WTC11 (cell line): ENCODE measurements at regions not wholly inside any gene's neighbourhood (a gene's known extent, or its start where the extent isn't known, plus 50 kb on each side); places are given as distances from the start of the nearest gene placed in this dataset.

Experiments
- ATAC-seq: fragments of 200-7000 bp; cut with Tn5 transposase; 2 replicates; pipeline ENCODE4 v1.10.0; 2021; ENCODE audit warnings: mild to moderate bottlenecking, moderate library complexity
- CTCF ChIA-PET: fragments of 300-600 bp; sonication (Branson Sonifier 250); formaldehyde crosslinking; loops from one replicate; lab custom pipeline; 2021; ENCODE audit warnings: antibody characterized with exemption; lab: Charles Lee
- POLR2A ChIA-PET: fragments of 350-600 bp; sonication (Branson Sonifier 250); formaldehyde crosslinking; loops from one replicate; lab custom pipeline; 2021; ENCODE audit warnings: antibody characterized with exemption; lab: Charles Lee
- DNase-seq: peaks from one replicate; pipeline ENCODE4 v3.0.0; 2021; ENCODE audit warnings: low spot score
- H3K27ac Mint-ChIP-seq: 2 replicates; pipeline ENCODE4 v1.8.0; 2021; ENCODE audit warnings: mixed read lengths
- H3K27me3 Mint-ChIP-seq: 2 replicates; pipeline ENCODE4 v1.8.0; 2021; ENCODE audit warnings: low read depth, mild to moderate bottlenecking, moderate library complexity, mixed read lengths
- H3K36me3 Mint-ChIP-seq: 2 replicates; pipeline ENCODE4 v1.8.0; 2021; ENCODE audit warnings: mixed read lengths
- H3K4me1 Mint-ChIP-seq: 2 replicates; pipeline ENCODE4 v1.8.0; 2022; ENCODE audit warnings: mixed read lengths
- H3K4me3 Mint-ChIP-seq: 2 replicates; pipeline ENCODE4 v1.8.0; 2021; ENCODE audit warnings: mild to moderate bottlenecking, moderate library complexity, mixed read lengths
- H3K9me3 Mint-ChIP-seq: 2 replicates; pipeline ENCODE4 v1.8.0; 2021; ENCODE audit warnings: mixed read lengths
- CREB1 ChIP-seq: sonication (generic); formaldehyde crosslinking; IDR thresholded peaks from 2 replicates; pipeline ENCODE4 v1.8.0; 2023; ENCODE audit warnings: mild to moderate bottlenecking, missing genetic modification reagents
- CREM ChIP-seq: sonication (generic); formaldehyde crosslinking; IDR thresholded peaks from 2 replicates; pipeline ENCODE4 v1.8.1; 2022; ENCODE audit warnings: mild to moderate bottlenecking, missing genetic modification reagents, moderate library complexity
- FOXJ3 ChIP-seq: sonication (generic); formaldehyde crosslinking; IDR thresholded peaks from 2 replicates; pipeline ENCODE4 v1.9.0; 2021; ENCODE audit warnings: missing genetic modification reagents, mild to moderate bottlenecking, borderline replicate concordance
- FOXP1 ChIP-seq: sonication (generic); formaldehyde crosslinking; IDR thresholded peaks from 2 replicates; pipeline ENCODE4 v1.8.0; 2022; ENCODE audit warnings: missing genetic modification reagents, mild to moderate bottlenecking, moderate library complexity, borderline replicate concordance
- GABPB1 ChIP-seq: sonication (generic); formaldehyde crosslinking; IDR thresholded peaks from 2 replicates; pipeline ENCODE4 v1.8.1; 2023; ENCODE audit warnings: mild to moderate bottlenecking, missing genetic modification reagents
- JAZF1 ChIP-seq: fragments of 250-450 bp; sonication (Bioruptor Pico); IDR thresholded peaks from 2 replicates; pipeline ENCODE4 v1.9.0; 2021; ENCODE audit warnings: moderate library complexity, mild to moderate bottlenecking, inconsistent platforms
- MYBL2 ChIP-seq: sonication (generic); formaldehyde crosslinking; IDR thresholded peaks from 2 replicates; pipeline ENCODE4 v1.8.1; 2023; ENCODE audit warnings: mild to moderate bottlenecking, moderate library complexity, missing genetic modification reagents
- NFATC4 ChIP-seq: fragments of 250-450 bp; sonication (Bioruptor Pico); IDR thresholded peaks from 2 replicates; pipeline ENCODE4 v1.9.0; 2021; ENCODE audit warnings: mild to moderate bottlenecking
- OVOL2 ChIP-seq: fragments of 250-450 bp; sonication (Bioruptor Pico); IDR thresholded peaks from 2 replicates; pipeline ENCODE4 v1.9.0; 2021; ENCODE audit warnings: mild to moderate bottlenecking, borderline replicate concordance
- RORB ChIP-seq: fragments of 250-450 bp; sonication (Bioruptor Pico); IDR thresholded peaks from 2 replicates; pipeline ENCODE4 v1.9.0; 2021; ENCODE audit warnings: mild to moderate bottlenecking
- SOX15 ChIP-seq: fragments of 250-450 bp; sonication (Bioruptor Pico); IDR thresholded peaks from 2 replicates; pipeline ENCODE4 v1.9.0; 2021; ENCODE audit warnings: mild to moderate bottlenecking
- TCF7 ChIP-seq: sonication (generic); formaldehyde crosslinking; IDR thresholded peaks from 2 replicates; pipeline ENCODE4 v1.8.0; 2022; ENCODE audit warnings: mild to moderate bottlenecking, low read depth, missing genetic modification reagents, moderate library complexity
- ZNF121 ChIP-seq: sonication (generic); formaldehyde crosslinking; IDR thresholded peaks from 2 replicates; pipeline ENCODE4 v1.8.0; 2023; ENCODE audit warnings: missing genetic modification reagents
- ZNF317 ChIP-seq: sonication (generic); formaldehyde crosslinking; IDR thresholded peaks from 2 replicates; pipeline ENCODE4 v1.8.1; 2023; ENCODE audit warnings: low read depth, mild to moderate bottlenecking, moderate library complexity, missing genetic modification reagents, borderline replicate concordance
- TF ChIP-seq, protein P1 (sequence below): sonication (generic); formaldehyde crosslinking; IDR thresholded peaks from 2 replicates; pipeline ENCODE4 v1.8.0; 2022; ENCODE audit warnings: mild to moderate bottlenecking, missing genetic modification reagents
- TF ChIP-seq, protein P2 (sequence below): sonication (generic); formaldehyde crosslinking; IDR thresholded peaks from 2 replicates; pipeline ENCODE4 v1.8.0; 2022; ENCODE audit warnings: mild to moderate bottlenecking, missing genetic modification reagents
- TF ChIP-seq, protein P3 (sequence below): sonication (generic); formaldehyde crosslinking; IDR thresholded peaks from 2 replicates; pipeline ENCODE4 v1.8.1; 2022; ENCODE audit warnings: missing genetic modification reagents, borderline replicate concordance
- TF ChIP-seq, protein P4 (sequence below): sonication (generic); formaldehyde crosslinking; IDR thresholded peaks from 2 replicates; pipeline ENCODE4 v1.8.1; 2022; ENCODE audit warnings: mild to moderate bottlenecking, missing genetic modification reagents, moderate library complexity, borderline replicate concordance
- TF ChIP-seq, protein P5 (sequence below): fragments of 250-450 bp; sonication (Bioruptor Pico); IDR thresholded peaks from 2 replicates; pipeline ENCODE4 v1.9.0; 2021; ENCODE audit warnings: mild to moderate bottlenecking
- TF ChIP-seq, protein P6 (sequence below): sonication (generic); formaldehyde crosslinking; IDR thresholded peaks from 2 replicates; pipeline ENCODE4 v1.8.0; 2022; ENCODE audit warnings: mild to moderate bottlenecking, missing genetic modification reagents
- TF ChIP-seq, protein P7 (sequence below): sonication (generic); formaldehyde crosslinking; conservative IDR thresholded peaks from 2 replicates; pipeline ENCODE4 v1.8.1; 2023; ENCODE audit warnings: mild to moderate bottlenecking, low read depth, missing genetic modification reagents, moderate library complexity
- TF ChIP-seq, protein P8 (sequence below): sonication (generic); formaldehyde crosslinking; IDR thresholded peaks from 2 replicates; pipeline ENCODE4 v1.8.1; 2022; ENCODE audit warnings: low read depth, missing genetic modification reagents, borderline replicate concordance

DNA sequence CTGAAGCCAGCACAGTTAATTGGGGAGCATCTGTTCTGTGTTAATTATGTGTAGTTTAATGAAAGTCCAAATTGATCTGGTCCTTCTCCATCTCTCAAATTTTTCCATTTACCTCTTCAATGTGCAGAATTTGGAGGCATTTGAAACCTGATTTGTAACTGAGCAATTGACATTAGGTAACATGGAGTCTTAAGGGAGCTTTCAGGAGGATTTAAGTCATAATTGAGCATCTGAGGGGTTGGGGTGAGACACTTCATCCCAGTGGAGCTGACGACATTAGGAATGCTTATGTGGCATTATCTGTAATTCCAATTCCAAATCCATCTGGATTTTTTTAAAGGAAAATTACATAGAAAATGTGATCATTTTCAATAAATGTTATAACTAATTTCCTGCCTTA is 1015.9 kb downstream of the TLE1 start (continued):
- TF ChIP-seq, protein P1, sequence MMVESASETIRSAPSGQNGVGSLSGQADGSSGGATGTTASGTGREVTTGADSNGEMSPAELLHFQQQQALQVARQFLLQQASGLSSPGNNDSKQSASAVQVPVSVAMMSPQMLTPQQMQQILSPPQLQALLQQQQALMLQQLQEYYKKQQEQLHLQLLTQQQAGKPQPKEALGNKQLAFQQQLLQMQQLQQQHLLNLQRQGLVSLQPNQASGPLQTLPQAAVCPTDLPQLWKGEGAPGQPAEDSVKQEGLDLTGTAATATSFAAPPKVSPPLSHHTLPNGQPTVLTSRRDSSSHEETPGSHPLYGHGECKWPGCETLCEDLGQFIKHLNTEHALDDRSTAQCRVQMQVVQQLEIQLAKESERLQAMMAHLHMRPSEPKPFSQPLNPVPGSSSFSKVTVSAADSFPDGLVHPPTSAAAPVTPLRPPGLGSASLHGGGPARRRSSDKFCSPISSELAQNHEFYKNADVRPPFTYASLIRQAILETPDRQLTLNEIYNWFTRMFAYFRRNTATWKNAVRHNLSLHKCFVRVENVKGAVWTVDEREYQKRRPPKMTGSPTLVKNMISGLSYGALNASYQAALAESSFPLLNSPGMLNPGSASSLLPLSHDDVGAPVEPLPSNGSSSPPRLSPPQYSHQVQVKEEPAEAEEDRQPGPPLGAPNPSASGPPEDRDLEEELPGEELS (CRISPR knock-in tag), result no peak
- TF ChIP-seq GABPB1 (CRISPR knock-in tag) (no peak), CREB1 (no peak), OVOL2 (CRISPR knock-in tag) (no peak), TCF7 (CRISPR knock-in tag) (no peak), ZNF121 (CRISPR knock-in tag) (no peak), FOXP1 (CRISPR knock-in tag) (no peak), SOX15 (no peak)
- TF ChIP-seq, protein P2, sequence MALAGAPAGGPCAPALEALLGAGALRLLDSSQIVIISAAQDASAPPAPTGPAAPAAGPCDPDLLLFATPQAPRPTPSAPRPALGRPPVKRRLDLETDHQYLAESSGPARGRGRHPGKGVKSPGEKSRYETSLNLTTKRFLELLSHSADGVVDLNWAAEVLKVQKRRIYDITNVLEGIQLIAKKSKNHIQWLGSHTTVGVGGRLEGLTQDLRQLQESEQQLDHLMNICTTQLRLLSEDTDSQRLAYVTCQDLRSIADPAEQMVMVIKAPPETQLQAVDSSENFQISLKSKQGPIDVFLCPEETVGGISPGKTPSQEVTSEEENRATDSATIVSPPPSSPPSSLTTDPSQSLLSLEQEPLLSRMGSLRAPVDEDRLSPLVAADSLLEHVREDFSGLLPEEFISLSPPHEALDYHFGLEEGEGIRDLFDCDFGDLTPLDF, result no peak
- TF ChIP-seq, protein P3, sequence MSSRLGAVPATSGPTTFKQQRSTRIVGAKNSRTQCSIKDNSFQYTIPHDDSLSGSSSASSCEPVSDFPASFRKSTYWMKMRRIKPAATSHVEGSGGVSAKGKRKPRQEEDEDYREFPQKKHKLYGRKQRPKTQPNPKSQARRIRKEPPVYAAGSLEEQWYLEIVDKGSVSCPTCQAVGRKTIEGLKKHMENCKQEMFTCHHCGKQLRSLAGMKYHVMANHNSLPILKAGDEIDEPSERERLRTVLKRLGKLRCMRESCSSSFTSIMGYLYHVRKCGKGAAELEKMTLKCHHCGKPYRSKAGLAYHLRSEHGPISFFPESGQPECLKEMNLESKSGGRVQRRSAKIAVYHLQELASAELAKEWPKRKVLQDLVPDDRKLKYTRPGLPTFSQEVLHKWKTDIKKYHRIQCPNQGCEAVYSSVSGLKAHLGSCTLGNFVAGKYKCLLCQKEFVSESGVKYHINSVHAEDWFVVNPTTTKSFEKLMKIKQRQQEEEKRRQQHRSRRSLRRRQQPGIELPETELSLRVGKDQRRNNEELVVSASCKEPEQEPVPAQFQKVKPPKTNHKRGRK (CRISPR knock-in tag), result no peak
- TF ChIP-seq, protein P4, sequence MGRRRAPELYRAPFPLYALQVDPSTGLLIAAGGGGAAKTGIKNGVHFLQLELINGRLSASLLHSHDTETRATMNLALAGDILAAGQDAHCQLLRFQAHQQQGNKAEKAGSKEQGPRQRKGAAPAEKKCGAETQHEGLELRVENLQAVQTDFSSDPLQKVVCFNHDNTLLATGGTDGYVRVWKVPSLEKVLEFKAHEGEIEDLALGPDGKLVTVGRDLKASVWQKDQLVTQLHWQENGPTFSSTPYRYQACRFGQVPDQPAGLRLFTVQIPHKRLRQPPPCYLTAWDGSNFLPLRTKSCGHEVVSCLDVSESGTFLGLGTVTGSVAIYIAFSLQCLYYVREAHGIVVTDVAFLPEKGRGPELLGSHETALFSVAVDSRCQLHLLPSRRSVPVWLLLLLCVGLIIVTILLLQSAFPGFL, result no peak
- TF ChIP-seq, protein P5, sequence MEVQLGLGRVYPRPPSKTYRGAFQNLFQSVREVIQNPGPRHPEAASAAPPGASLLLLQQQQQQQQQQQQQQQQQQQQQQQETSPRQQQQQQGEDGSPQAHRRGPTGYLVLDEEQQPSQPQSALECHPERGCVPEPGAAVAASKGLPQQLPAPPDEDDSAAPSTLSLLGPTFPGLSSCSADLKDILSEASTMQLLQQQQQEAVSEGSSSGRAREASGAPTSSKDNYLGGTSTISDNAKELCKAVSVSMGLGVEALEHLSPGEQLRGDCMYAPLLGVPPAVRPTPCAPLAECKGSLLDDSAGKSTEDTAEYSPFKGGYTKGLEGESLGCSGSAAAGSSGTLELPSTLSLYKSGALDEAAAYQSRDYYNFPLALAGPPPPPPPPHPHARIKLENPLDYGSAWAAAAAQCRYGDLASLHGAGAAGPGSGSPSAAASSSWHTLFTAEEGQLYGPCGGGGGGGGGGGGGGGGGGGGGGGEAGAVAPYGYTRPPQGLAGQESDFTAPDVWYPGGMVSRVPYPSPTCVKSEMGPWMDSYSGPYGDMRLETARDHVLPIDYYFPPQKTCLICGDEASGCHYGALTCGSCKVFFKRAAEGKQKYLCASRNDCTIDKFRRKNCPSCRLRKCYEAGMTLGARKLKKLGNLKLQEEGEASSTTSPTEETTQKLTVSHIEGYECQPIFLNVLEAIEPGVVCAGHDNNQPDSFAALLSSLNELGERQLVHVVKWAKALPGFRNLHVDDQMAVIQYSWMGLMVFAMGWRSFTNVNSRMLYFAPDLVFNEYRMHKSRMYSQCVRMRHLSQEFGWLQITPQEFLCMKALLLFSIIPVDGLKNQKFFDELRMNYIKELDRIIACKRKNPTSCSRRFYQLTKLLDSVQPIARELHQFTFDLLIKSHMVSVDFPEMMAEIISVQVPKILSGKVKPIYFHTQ (CRISPR knock-in tag), result no peak

DNA sequence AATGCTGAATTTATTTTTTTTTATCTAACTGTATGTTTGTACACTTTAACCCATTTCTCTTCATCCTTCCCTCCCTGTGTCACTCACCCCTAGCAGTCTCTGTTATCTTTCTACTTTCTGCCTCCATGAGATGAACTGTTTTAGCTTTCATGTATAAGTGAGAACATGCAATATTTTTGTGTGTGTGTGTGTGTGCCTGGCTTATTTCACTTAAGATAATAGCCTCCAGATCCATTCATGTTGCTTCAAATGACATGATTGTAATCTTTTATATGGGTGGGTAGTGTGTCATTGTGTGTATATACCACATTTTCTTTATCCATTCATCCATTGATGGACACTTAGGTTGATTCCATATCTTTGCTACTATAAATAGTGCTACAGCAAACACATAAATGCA is 1023.9 kb downstream of the TLE1 start:
- CTCF ChIA-PET, result no interaction called here
- DNase-seq, result no peak
- H3K4me3 Mint-ChIP-seq, result no peak overlapping the region
- no peaks in the 10 kb centered on the region; the same call in 1 of the 2 replicates for H3K27me3 Mint-ChIP-seq
- peaks cover 30% of the 10 kb centered on the region for H3K36me3 Mint-ChIP-seq
- POLR2A ChIA-PET, result no interaction called here
- ATAC-seq, result no peak
- H3K4me1 Mint-ChIP-seq, result no peaks in the 10 kb centered on the region
- no peak overlapping the region for H3K27ac Mint-ChIP-seq
- peaks cover 41% of the 10 kb centered on the region for H3K9me3 Mint-ChIP-seq
- TF ChIP-seq JAZF1 (no peak), NFATC4 (no peak), CREM (no peak), FOXJ3 (no peak), ZNF317 (CRISPR knock-in tag) (no peak), RORB (CRISPR knock-in tag) (no peak), MYBL2 (CRISPR knock-in tag) (no peak)
- TF ChIP-seq, protein P6, sequence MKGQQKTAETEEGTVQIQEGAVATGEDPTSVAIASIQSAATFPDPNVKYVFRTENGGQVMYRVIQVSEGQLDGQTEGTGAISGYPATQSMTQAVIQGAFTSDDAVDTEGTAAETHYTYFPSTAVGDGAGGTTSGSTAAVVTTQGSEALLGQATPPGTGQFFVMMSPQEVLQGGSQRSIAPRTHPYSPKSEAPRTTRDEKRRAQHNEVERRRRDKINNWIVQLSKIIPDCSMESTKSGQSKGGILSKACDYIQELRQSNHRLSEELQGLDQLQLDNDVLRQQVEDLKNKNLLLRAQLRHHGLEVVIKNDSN, result no peak
- TF ChIP-seq, protein P4, result no peak
- TF ChIP-seq, protein P7, sequence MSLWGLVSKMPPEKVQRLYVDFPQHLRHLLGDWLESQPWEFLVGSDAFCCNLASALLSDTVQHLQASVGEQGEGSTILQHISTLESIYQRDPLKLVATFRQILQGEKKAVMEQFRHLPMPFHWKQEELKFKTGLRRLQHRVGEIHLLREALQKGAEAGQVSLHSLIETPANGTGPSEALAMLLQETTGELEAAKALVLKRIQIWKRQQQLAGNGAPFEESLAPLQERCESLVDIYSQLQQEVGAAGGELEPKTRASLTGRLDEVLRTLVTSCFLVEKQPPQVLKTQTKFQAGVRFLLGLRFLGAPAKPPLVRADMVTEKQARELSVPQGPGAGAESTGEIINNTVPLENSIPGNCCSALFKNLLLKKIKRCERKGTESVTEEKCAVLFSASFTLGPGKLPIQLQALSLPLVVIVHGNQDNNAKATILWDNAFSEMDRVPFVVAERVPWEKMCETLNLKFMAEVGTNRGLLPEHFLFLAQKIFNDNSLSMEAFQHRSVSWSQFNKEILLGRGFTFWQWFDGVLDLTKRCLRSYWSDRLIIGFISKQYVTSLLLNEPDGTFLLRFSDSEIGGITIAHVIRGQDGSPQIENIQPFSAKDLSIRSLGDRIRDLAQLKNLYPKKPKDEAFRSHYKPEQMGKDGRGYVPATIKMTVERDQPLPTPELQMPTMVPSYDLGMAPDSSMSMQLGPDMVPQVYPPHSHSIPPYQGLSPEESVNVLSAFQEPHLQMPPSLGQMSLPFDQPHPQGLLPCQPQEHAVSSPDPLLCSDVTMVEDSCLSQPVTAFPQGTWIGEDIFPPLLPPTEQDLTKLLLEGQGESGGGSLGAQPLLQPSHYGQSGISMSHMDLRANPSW (CRISPR knock-in tag), result no peak
- TF ChIP-seq, protein P8, sequence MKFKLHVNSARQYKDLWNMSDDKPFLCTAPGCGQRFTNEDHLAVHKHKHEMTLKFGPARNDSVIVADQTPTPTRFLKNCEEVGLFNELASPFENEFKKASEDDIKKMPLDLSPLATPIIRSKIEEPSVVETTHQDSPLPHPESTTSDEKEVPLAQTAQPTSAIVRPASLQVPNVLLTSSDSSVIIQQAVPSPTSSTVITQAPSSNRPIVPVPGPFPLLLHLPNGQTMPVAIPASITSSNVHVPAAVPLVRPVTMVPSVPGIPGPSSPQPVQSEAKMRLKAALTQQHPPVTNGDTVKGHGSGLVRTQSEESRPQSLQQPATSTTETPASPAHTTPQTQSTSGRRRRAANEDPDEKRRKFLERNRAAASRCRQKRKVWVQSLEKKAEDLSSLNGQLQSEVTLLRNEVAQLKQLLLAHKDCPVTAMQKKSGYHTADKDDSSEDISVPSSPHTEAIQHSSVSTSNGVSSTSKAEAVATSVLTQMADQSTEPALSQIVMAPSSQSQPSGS (CRISPR knock-in tag), result no peak
